Omental fat pad (tissue), 3 donors: ENCODE measurements at regions not wholly inside any gene's neighbourhood (a gene's known extent, or its start where the extent isn't known, plus 50 kb on each side); places are given as distances from the start of the nearest gene placed in this dataset.

Experiments used
- ATAC-seq: fragments of 150-250 bp; one replicate; pipeline ENCODE4 v1.9.1; 2016; ENCODE audit warnings: mild to moderate bottlenecking, moderate library complexity; ENCODE audit not compliant: low FRiP score
- DNase-seq: peaks from one replicate; pipeline ENCODE4 v3.0.0-alpha.2; 2019; ENCODE audit warnings: low spot score
- CTCF ChIP-seq, 3 donors: fragments of 450-650 bp; IDR thresholded peaks; one replicate each; pipeline ENCODE4 v1.5.1; 2016 to 2017; ENCODE audit warnings: antibody characterized with exemption in 3 of 3, mild to moderate bottlenecking in 3 of 3, moderate library complexity in 2 of 3

DNA sequence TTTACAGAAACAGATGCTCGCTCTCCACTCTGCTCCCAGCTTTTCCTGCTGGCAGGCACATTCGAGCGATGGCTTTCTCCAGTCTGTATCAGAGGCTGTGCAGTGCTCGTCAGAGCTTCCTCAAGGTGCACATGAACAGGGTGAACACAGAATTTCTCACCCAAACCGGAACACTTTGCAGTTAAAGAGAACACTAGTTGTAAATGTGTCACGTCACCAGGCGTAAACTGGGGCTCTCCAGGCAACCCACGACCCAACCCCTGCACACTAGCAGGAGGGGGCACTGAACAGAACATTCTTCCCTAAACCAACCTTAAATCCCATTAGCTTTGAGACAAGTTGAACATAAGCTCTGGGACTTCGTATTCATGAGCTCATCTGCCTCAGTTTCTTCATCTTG, 119.0 kb downstream of the RMI2 start:
- no peak for ATAC-seq
- no peak for TF ChIP-seq CTCF (IDR thresholded peaks at IDR 0.05)
- DNase-seq = no peak

- ATAC-seq = no peak
- no peak for DNase-seq
- no peak for TF ChIP-seq CTCF (IDR thresholded peaks at IDR 0.05)
These were observed 120.4 kb downstream of the RMI2 start for GRCh38 chr16:11465675-11466074.

- DNase-seq (no peak), ATAC-seq (no peak)
These were observed 115.9 kb downstream of the LITAF start for GRCh38 chr16:11470676-11471415.

DNA sequence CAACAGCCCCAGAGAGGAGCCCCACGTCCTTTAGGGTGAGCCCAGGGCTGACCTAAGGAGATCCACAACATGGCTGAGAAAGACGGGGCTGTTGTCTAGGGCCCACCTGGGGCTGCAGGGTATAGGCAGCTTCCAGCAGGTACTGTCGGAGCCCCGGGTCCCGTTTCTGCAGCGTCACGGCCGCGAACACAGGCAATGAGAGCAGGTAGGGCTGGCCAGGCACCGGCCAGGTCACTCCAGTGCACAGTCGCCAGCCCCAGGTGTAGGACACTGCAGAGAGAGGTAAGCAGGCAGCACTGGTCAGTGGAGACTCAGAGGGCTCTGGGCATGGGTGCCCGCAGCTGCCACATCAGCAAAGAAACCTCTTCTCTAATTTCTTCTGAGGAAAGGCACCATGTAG, 115.2 kb downstream of the LITAF start:
- no peak for DNase-seq
- ATAC-seq = no peak
- no peak for TF ChIP-seq CTCF (IDR thresholded peaks at IDR 0.05)

More at GRCh38 chr16:11470676-11471415, 115.9 kb downstream of the LITAF start:
- TF ChIP-seq CTCF (IDR thresholded peaks at IDR 0.05) = no peak

- TF ChIP-seq CTCF (IDR thresholded peaks at IDR 0.05) = no peak
- no peak for ATAC-seq
- DNase-seq = no peak
These were observed 114.3 kb downstream of the LITAF start for GRCh38 chr16:11472410-11472809.

GRCh38 chr16:11472851-11473250, 113.9 kb downstream of the LITAF start:
- ATAC-seq (no peak), DNase-seq (no peak)
- no peak for TF ChIP-seq CTCF (IDR thresholded peaks at IDR 0.05)

DNA sequence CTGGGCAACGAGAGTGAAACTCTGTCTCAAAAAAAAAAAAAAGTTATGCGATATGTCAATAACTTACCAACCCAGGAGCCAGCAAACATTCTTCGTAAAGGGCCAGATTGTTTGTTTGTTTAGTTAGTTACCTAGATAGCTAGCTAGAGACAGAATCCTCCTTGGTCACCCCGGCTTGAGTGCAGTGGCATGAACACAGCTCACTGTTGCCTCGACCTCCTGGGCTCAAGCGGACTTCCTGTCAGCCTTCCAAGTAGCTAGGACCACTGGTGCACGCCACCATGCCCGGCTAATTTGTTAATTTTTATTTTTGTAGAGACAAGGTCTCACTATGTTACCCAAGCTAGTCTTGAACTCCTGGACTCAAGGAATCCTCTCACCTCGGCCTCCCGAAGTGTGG, 113.0 kb downstream of the LITAF start:
- no peak for TF ChIP-seq CTCF (IDR thresholded peaks at IDR 0.05)
- no peak for DNase-seq
- ATAC-seq = no peak
